K562 (cell line): ENCODE measurements at regions not wholly inside any gene's neighbourhood (a gene's known extent, or its start where the extent isn't known, plus 50 kb on each side); places are given as distances from the start of the nearest gene placed in this dataset.

Source experiments
- POLR2A ChIP-seq: fragments of 450-650 bp; conservative IDR thresholded peaks from 2 replicates; pipeline ENCODE4 v1.6.1; 2016
- SMARCC2 ChIP-seq: fragments of 450-650 bp; IDR thresholded peaks from 2 replicates; pipeline ENCODE4 v1.6.1; 2017; ENCODE audit warnings: antibody characterized with exemption, moderate library complexity, mild to moderate bottlenecking, low read depth
- STAT5B ChIP-seq: fragments of 250-450 bp; sonication (Bioruptor Pico); IDR thresholded peaks from 2 replicates; pipeline ENCODE4 v1.8.0; 2021; ENCODE audit warnings: mild to moderate bottlenecking, inconsistent platforms
- ZNF184 ChIP-seq: sonication (generic); formaldehyde crosslinking; IDR thresholded peaks from 2 replicates; pipeline ENCODE4 v1.5.0; 2020; ENCODE audit warnings: missing genetic modification reagents
- TF ChIP-seq, protein P1 (sequence below): fragments of 450-650 bp; IDR thresholded peaks from 2 replicates; pipeline ENCODE4 v1.6.1; 2016
- TF ChIP-seq, protein P2 (sequence below), 3 experiments: IDR thresholded peaks in 2 of 3; conservative IDR thresholded peaks in 1 of 3; 2 replicates each; pipeline ENCODE4 v1.5.1; 2011 to 2012; ENCODE audit warnings: low read length in 3 of 3, mild to moderate bottlenecking in 3 of 3, control low read depth in 2 of 3, improper control_type of control experiment in 1 of 3, inconsistent platforms in 1 of 3, low read depth in 1 of 3, mixed read lengths in 1 of 3, moderate library complexity in 1 of 3; ENCODE audit not compliant: insufficient read depth in 2 of 3

DNA sequence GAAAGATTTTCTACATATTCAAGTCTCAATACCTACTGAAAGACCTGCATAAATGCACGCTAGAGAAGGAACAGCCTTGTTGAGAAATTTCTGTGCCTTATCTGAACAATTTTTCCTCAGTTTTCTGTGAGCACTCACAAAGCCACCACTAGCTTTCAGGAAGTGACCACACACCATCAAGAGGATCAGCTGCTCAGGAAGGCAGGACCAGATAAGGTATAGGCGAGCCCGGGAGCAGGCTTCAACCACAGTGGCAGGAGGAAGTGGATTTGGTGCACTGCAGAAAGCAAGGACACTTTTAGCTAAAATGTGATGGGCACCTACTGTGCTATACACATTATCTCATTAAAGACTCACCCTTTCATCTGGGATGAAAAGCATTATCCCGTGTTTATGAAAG lies 220.8 kb downstream of the RAB38 start:
- no peak for TF ChIP-seq POLR2A
- TF ChIP-seq SMARCC2: no peak
- TF ChIP-seq, protein P1, sequence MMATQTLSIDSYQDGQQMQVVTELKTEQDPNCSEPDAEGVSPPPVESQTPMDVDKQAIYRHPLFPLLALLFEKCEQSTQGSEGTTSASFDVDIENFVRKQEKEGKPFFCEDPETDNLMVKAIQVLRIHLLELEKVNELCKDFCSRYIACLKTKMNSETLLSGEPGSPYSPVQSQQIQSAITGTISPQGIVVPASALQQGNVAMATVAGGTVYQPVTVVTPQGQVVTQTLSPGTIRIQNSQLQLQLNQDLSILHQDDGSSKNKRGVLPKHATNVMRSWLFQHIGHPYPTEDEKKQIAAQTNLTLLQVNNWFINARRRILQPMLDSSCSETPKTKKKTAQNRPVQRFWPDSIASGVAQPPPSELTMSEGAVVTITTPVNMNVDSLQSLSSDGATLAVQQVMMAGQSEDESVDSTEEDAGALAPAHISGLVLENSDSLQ: no peak
- TF ChIP-seq, protein P2, sequence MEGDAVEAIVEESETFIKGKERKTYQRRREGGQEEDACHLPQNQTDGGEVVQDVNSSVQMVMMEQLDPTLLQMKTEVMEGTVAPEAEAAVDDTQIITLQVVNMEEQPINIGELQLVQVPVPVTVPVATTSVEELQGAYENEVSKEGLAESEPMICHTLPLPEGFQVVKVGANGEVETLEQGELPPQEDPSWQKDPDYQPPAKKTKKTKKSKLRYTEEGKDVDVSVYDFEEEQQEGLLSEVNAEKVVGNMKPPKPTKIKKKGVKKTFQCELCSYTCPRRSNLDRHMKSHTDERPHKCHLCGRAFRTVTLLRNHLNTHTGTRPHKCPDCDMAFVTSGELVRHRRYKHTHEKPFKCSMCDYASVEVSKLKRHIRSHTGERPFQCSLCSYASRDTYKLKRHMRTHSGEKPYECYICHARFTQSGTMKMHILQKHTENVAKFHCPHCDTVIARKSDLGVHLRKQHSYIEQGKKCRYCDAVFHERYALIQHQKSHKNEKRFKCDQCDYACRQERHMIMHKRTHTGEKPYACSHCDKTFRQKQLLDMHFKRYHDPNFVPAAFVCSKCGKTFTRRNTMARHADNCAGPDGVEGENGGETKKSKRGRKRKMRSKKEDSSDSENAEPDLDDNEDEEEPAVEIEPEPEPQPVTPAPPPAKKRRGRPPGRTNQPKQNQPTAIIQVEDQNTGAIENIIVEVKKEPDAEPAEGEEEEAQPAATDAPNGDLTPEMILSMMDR (IDR thresholded peaks at IDR 0.05 in 2 of 3, conservative IDR thresholded peaks at IDR 0.05 in 1 of 3; ENCODE audit: insufficient read depth in 2 of 3, low read depth in 1 of 3, low read length in 3 of 3): no peak
- no peak for TF ChIP-seq STAT5B (CRISPR knock-in tag)
- no peak for TF ChIP-seq ZNF184 (CRISPR knock-in tag)
